ENCODE measurements at regions not wholly inside any gene's neighbourhood (a gene's known extent, or its start where the extent isn't known, plus 50 kb on each side); places are given as distances from the start of the nearest gene placed in this dataset.
"Not testable (repeated sequence)": the region's sequence is repeated elsewhere in the genome, so short reads cannot be mapped to it uniquely, and the experiment has no call there.

DNA sequence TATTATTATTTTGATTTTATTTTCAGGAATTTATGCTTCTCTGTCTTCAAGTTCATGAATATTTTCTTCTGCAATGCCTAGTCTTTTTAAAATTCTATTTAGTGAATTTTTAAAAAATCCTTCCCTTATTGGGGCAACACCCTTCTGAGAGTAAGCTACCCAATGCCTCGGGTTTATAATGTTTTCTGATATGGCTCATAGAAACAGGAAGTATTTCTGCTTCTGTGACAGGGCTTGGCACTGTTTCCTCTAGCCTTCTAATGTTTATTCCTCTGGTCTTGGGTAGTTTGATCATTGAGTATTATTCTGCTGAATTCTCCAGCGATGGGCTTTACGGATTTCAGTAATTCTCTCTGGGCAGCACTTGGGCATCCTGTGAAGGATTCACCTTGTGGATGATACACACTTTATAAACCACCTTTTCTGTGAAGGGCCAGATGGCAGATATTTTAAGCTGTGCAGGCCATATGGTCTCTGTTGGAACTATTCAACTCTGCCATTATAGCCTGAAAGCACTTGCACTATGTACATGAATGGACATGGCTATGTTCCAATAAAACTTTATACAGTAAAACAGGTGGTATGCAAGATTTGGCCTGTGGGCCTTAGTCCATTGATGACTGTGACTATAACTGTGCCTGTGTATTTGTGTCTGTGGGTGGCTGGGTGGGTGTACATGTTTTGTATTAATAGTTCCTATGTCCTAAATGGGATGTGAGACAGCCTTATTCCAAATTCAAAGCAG lies 95.9 kb upstream of the FAT1 start:
- DNase-seq: no peak

GRCh38 chr4:186820391-186820891 lies 96.8 kb upstream of the FAT1 start:
- DNase-seq: no peak

DNA sequence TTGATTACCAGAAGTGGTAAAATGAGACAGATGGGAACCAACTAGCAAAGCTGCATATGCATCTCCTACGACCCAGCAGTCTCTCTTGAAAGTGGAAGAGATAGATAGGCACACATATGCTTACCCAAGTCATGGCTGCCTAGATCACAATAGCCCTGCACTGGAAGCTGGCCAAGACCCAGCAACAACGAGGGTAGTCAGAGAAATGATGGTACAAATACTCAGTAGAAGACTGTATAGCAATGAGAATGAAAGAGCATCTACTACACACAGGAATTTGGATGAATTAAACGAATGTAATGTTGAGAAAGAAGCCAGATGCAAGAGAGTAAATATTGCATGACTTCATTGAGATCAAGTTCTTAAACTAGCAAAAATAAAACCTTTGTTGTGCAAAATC lies 100.3 kb upstream of the FAT1 start:
- no peak for DNase-seq

DNA sequence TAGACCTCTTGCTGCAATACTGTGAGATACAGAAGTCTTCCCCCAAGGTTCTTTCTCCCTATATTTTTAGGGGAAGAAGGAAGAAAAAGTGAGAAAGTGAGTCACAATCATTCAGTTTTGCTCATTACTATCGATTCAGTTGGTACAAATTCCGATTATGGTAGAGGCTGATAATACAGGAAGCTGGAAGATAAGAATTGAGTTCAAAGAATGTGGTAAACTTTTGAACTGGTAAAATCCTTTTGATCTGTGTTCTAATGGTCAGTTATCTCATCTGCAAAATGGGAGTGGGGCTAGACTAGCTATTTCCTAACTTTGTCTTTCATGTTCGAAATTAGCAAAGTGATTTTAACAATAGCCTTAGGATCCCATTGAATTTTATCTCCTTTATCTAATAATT lies 101.4 kb upstream of the FAT1 start:
- DNase-seq: no peak

GRCh38 chr4:186826006-186826405 lies 102.3 kb upstream of the FAT1 start:
- DNase-seq: no peak

- no peak for DNase-seq
These were observed 103.3 kb upstream of the FAT1 start for GRCh38 chr4:186826846-186827533.

GRCh38 chr4:186827534-186827897 lies 103.9 kb upstream of the FAT1 start:
- DNase-seq: no peak

- DNase-seq: no peak
These were observed 105.4 kb upstream of the FAT1 start for GRCh38 chr4:186829097-186829496.

DNA sequence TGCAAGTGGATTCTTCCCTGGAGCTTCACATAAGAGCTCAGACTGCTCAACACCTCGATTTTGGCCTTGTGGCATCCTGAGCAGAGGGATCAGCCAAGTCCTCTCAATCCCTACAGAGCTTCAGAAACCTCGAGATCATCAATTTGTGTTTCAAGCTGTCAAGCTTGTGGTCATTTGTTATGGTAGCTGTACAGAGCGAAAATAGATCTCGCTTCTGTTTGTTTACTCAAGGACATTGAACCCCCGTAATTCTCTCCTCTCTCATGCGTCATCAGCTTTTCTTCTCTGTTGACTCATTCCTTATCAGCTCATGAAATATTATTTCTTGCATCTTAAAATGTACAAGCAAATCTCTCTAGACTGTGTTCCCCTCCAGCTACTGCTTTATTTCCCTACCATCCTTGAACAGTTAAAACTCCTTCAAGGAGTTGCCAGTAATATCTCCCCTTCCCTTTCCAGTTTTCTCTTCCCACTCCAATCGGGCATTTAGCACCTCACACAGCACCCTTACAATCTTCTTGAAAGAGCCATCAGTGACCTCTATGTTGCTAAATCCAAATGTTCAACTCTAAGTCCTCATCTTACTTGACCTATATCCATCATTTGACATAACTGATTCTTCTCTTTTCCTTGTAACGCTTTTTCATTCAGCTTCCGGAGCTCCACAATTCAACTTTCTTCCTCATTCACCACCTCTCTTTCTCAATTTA lies 106.2 kb upstream of the FAT1 start:
- DNase-seq: no peak

GRCh38 chr4:186831574-186831973 lies 107.9 kb upstream of the FAT1 start:
- no peak for DNase-seq

- no peak for DNase-seq
These were observed 109.2 kb upstream of the FAT1 start for GRCh38 chr4:186832906-186833305.

- not testable (repeated sequence) for DNase-seq
These were observed 113.8 kb upstream of the FAT1 start for GRCh38 chr4:186837463-186837862.

GRCh38 chr4:186838295-186838694 lies 114.6 kb upstream of the FAT1 start:
- DNase-seq: no peak

DNA sequence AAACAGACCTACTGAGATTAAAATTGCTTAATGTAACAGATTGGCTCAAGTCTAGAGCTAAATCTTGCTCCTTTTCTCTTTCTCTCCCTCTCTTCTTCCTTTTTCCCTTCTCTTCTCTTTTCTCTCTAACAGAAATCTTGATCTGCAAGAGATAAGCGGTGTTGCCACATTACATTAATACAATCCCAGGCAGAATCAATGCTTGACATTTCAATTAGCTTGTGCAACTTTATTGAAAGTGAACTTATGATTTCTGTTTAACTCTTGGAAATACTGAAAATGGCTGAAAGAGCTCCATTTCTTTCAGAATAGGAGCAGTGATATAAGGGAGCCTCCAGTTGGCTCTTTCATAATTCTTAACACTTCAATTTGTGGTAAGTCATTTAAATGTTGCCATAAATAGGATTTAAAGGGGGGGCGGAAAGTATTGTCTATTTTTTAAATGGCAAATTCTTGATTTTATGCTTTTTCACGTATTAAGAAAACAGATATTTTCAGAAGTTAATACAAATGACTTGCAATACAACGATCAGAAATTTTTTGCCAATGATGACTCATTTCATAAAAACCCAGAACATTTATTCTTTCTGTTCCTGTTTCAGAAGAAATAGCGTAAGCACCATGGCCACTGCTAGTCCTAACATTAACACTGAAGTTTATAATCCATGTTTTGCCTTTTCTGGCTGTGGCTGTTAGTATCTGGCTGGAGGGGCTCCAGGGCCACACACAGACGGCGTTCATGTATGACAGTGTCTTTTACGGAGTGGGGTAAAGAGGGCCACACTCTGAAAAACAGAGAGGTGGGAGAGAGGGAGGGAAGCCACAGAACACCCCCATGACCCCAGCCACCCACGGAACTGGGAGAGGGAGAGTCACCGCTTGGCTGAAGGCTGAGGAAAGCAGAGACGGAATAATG lies 115.7 kb upstream of the FAT1 start:
- DNase-seq: no peak

DNA sequence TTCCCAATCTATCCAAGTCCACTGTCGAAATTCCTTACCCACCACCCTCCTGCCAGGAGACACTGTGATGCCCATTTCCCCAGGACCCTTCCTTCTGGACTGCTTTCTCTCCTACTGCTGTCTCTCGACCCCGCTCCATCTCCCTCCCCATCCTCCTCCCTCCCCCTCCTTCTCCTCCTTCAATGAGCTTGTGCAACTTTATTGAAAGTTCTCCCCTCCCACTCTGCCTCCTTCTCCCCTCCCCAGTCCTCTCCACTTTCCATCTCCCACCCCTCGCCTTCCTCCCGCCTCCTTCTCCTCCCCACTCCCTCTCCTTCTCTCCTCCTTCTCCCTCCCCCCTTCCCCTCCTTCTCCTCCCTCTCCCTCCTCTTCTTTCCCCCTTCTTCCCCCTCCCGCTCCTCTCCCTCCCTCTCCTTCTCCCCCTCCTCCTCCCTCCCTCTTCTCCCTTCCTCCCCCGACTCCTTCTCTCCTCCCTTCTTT lies 116.6 kb upstream of the FAT1 start:
- no peak for DNase-seq

DNA sequence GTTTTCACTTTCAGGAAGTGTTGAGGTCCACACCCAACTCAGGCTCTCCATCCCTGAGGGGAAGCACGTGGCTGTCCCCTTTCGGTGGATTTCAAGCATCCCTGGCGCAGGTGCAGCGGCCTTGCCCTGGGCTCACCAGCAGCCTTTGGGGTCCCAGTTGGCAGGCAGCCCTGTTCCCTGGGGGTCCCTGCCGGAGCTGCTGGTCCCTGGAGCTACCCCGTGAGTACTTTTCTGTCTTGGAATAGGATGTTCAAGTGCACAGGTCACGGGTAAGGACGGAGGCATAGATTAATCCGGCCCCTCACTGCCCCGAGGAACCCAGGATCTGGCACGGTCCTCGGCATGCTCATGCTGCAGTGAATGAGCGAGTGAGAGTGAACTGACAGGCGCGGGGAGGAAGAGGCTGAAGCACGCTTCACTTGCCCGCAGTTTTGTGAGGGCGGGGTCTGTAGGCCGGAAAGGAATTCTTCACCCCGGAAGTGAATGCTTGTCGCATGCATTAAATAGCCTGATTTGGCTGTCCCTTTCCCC lies 117.2 kb upstream of the FAT1 start:
- no peak for DNase-seq

DNA sequence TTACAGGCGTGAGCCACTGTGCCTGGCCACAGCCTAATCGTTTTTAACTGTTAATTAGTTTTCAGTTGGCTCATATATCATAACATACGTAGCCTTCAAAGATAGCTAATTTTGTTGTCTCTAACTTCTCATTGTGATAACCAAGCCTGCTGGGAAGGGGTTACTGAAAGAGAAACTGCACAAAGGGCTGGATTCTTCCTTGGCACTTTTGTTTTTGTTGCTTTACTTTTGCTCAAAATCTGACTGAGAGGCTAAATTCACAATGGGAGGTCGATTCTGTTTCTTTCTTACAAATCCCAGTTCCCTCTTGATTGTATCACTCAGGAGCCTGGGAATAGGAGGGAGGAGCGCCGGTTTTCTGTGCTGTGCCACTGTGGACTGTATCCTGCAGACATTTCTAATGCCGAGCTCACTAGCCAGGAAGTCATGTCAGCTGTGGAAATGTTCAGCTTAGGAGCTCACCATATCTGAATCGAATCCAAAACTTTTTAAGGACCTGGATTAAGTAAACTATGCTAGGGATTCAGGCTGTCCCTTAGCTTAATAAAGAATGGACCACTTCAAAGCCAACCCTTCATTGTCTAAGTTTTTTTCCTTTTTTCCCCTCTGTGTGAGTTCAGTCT lies 120.5 kb upstream of the FAT1 start:
- no peak for DNase-seq

- no peak for DNase-seq
These were observed 121.6 kb upstream of the FAT1 start for GRCh38 chr4:186845137-186845842.

DNA sequence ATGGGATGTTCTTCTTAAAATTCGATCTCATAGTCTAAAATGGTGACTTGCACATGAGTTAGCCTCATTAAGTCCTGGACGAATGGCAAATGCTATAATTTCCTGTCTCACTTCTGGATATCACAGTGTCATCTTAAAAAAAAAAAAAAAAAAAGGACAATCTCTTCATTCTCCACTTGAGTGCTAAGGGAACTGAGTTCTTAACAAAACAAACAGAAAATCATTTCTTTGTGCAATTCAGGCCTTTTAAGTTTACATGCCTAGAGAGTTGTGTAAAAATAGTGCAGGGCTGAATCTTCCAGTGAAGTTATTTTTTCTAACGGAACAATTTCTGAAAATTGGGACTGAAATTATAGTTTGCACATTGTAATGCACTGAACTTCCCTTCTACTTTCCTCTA lies 122.8 kb upstream of the FAT1 start:
- no peak for DNase-seq

GRCh38 chr4:186847429-186848131 lies 123.9 kb upstream of the FAT1 start:
- not testable (repeated sequence) for DNase-seq

- DNase-seq: no peak
These were observed 124.8 kb upstream of the FAT1 start for GRCh38 chr4:186848437-186848836.
